WTC11 (cell line): ENCODE measurements at regions not wholly inside any gene's neighbourhood (a gene's known extent, or its start where the extent isn't known, plus 50 kb on each side); places are given as distances from the start of the nearest gene placed in this dataset.

Source experiments
- ATAC-seq: fragments of 200-7000 bp; cut with Tn5 transposase; 2 replicates; pipeline ENCODE4 v1.10.0; 2021; ENCODE audit warnings: mild to moderate bottlenecking, moderate library complexity
- CTCF ChIA-PET: fragments of 300-600 bp; sonication (Branson Sonifier 250); formaldehyde crosslinking; loops from one replicate; lab custom pipeline; 2021; ENCODE audit warnings: antibody characterized with exemption; lab: Charles Lee
- POLR2A ChIA-PET: fragments of 350-600 bp; sonication (Branson Sonifier 250); formaldehyde crosslinking; loops from one replicate; lab custom pipeline; 2021; ENCODE audit warnings: antibody characterized with exemption; lab: Charles Lee
- DNase-seq: peaks from one replicate; pipeline ENCODE4 v3.0.0; 2021; ENCODE audit warnings: low spot score
- H3K27ac Mint-ChIP-seq: 2 replicates; pipeline ENCODE4 v1.8.0; 2021; ENCODE audit warnings: mixed read lengths
- H3K27me3 Mint-ChIP-seq: 2 replicates; pipeline ENCODE4 v1.8.0; 2021; ENCODE audit warnings: low read depth, mild to moderate bottlenecking, moderate library complexity, mixed read lengths
- H3K36me3 Mint-ChIP-seq: 2 replicates; pipeline ENCODE4 v1.8.0; 2021; ENCODE audit warnings: mixed read lengths
- H3K4me1 Mint-ChIP-seq: 2 replicates; pipeline ENCODE4 v1.8.0; 2022; ENCODE audit warnings: mixed read lengths
- H3K4me3 Mint-ChIP-seq: 2 replicates; pipeline ENCODE4 v1.8.0; 2021; ENCODE audit warnings: mild to moderate bottlenecking, moderate library complexity, mixed read lengths
- H3K9me3 Mint-ChIP-seq: 2 replicates; pipeline ENCODE4 v1.8.0; 2021; ENCODE audit warnings: mixed read lengths
- ATF1 ChIP-seq: sonication (generic); formaldehyde crosslinking; IDR thresholded peaks from 2 replicates; pipeline ENCODE4 v1.8.1; 2023; ENCODE audit warnings: mild to moderate bottlenecking, moderate library complexity, missing genetic modification reagents
- ESRRA ChIP-seq: sonication (generic); formaldehyde crosslinking; IDR thresholded peaks from 2 replicates; pipeline ENCODE4 v1.8.1; 2022; ENCODE audit warnings: mild to moderate bottlenecking, missing genetic modification reagents, borderline replicate concordance
- ETV6 ChIP-seq: sonication (generic); formaldehyde crosslinking; IDR thresholded peaks from 2 replicates; pipeline ENCODE4 v1.8.1; 2022; ENCODE audit warnings: mild to moderate bottlenecking, missing genetic modification reagents
- FOXK1 ChIP-seq: sonication (generic); formaldehyde crosslinking; IDR thresholded peaks from 2 replicates; pipeline ENCODE4 v1.8.0; 2022; ENCODE audit warnings: mild to moderate bottlenecking, moderate library complexity, missing genetic modification reagents
- GRHL2 ChIP-seq: fragments of 250-450 bp; sonication (Bioruptor Pico); IDR thresholded peaks from 2 replicates; pipeline ENCODE4 v1.8.0; 2022; ENCODE audit warnings: mild to moderate bottlenecking, moderate library complexity; ENCODE audit not compliant: insufficient replicate concordance, severe bottlenecking
- GTF2I ChIP-seq: fragments of 250-450 bp; sonication (Bioruptor Pico); conservative IDR thresholded peaks from 2 replicates; pipeline ENCODE4 v1.4.0; 2021; ENCODE audit warnings: mild to moderate bottlenecking
- NR1H2 ChIP-seq: sonication (generic); formaldehyde crosslinking; IDR thresholded peaks from 2 replicates; pipeline ENCODE4 v1.9.0; 2021; ENCODE audit warnings: mild to moderate bottlenecking, moderate library complexity, missing genetic modification reagents
- NR3C1 ChIP-seq: sonication (generic); formaldehyde crosslinking; conservative IDR thresholded peaks from 2 replicates; pipeline ENCODE4 v1.8.1; 2023; ENCODE audit warnings: low read depth, mild to moderate bottlenecking, missing genetic modification reagents
- SMAD3 ChIP-seq: sonication (generic); formaldehyde crosslinking; IDR thresholded peaks from 2 replicates; pipeline ENCODE4 v1.8.0; 2022; ENCODE audit warnings: missing genetic modification reagents, mild to moderate bottlenecking, borderline replicate concordance
- ZBTB21 ChIP-seq: sonication (generic); formaldehyde crosslinking; IDR thresholded peaks from 2 replicates; pipeline ENCODE4 v1.8.1; 2023; ENCODE audit warnings: mild to moderate bottlenecking, missing genetic modification reagents, borderline replicate concordance
- ZNF219 ChIP-seq: sonication (generic); formaldehyde crosslinking; IDR thresholded peaks from 2 replicates; pipeline ENCODE4 v1.8.0; 2023; ENCODE audit warnings: missing genetic modification reagents, mild to moderate bottlenecking, borderline replicate concordance
- ZNF263 ChIP-seq: sonication (generic); formaldehyde crosslinking; IDR thresholded peaks from 2 replicates; pipeline ENCODE4 v1.8.1; 2022; ENCODE audit warnings: low read depth, mild to moderate bottlenecking, moderate library complexity, missing genetic modification reagents
- ZNF416 ChIP-seq: fragments of 250-450 bp; sonication (Bioruptor Pico); IDR thresholded peaks from 2 replicates; pipeline ENCODE4 v1.9.0; 2021; ENCODE audit warnings: mild to moderate bottlenecking, inconsistent platforms
- TF ChIP-seq, protein P1 (sequence below): sonication (generic); formaldehyde crosslinking; IDR thresholded peaks from 2 replicates; pipeline ENCODE4 v1.8.1; 2022; ENCODE audit warnings: low read depth, mild to moderate bottlenecking, moderate library complexity, missing genetic modification reagents, borderline replicate concordance
- TF ChIP-seq, protein P2 (sequence below): sonication (generic); formaldehyde crosslinking; IDR thresholded peaks from 2 replicates; pipeline ENCODE4 v1.8.1; 2022; ENCODE audit warnings: missing genetic modification reagents, borderline replicate concordance
- TF ChIP-seq, protein P3 (sequence below): sonication (generic); formaldehyde crosslinking; IDR thresholded peaks from 2 replicates; pipeline ENCODE4 v1.8.1; 2023; ENCODE audit warnings: mild to moderate bottlenecking, moderate library complexity, missing genetic modification reagents
- TF ChIP-seq, protein P4 (sequence below): sonication (generic); formaldehyde crosslinking; IDR thresholded peaks from 2 replicates; pipeline ENCODE4 v1.8.0; 2022; ENCODE audit warnings: mild to moderate bottlenecking, missing genetic modification reagents
- TF ChIP-seq, protein P5 (sequence below): sonication (generic); formaldehyde crosslinking; IDR thresholded peaks from 2 replicates; pipeline ENCODE4 v1.8.1; 2022; ENCODE audit warnings: mild to moderate bottlenecking, moderate library complexity, missing genetic modification reagents
- TF ChIP-seq, protein P6 (sequence below): sonication (generic); formaldehyde crosslinking; IDR thresholded peaks from 2 replicates; pipeline ENCODE4 v1.8.1; 2023; ENCODE audit warnings: mild to moderate bottlenecking, missing genetic modification reagents

DNA sequence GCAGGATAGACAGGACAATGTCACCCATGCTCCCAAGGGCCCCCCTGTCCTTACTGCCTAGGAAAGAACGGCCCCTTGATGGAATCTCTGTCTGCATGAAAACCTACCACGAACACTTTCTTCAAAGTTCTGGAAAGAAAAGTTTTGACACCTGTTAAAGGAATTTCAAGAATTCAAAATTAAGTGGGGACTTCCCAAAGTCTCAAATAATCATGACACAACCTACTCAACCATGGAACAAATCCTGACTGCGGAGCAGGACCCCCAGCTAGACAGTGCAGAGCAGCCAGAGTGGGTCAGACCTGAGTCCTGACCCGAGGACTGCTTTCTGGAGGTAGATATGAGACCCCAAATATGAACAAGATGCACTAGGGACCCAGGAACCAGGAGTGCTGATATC, 245.3 kb upstream of the NSMCE3 start:
- TF ChIP-seq ATF1 (no peak), FOXK1 (CRISPR knock-in tag) (no peak), ESRRA (CRISPR knock-in tag) (no peak), ZNF416 (CRISPR knock-in tag) (no peak), ZNF219 (CRISPR knock-in tag) (no peak), NR1H2 (CRISPR knock-in tag) (no peak), GTF2I (CRISPR knock-in tag) (no peak), ZBTB21 (no peak), SMAD3 (CRISPR knock-in tag) (no peak), ZNF263 (CRISPR knock-in tag) (no peak), ETV6 (CRISPR knock-in tag) (no peak), GRHL2 (no peak), NR3C1 (CRISPR knock-in tag) (no peak)
- TF ChIP-seq, protein P1, sequence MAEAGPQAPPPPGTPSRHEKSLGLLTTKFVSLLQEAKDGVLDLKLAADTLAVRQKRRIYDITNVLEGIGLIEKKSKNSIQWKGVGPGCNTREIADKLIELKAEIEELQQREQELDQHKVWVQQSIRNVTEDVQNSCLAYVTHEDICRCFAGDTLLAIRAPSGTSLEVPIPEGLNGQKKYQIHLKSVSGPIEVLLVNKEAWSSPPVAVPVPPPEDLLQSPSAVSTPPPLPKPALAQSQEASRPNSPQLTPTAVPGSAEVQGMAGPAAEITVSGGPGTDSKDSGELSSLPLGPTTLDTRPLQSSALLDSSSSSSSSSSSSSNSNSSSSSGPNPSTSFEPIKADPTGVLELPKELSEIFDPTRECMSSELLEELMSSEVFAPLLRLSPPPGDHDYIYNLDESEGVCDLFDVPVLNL (CRISPR knock-in tag), result no peak
- TF ChIP-seq, protein P2, sequence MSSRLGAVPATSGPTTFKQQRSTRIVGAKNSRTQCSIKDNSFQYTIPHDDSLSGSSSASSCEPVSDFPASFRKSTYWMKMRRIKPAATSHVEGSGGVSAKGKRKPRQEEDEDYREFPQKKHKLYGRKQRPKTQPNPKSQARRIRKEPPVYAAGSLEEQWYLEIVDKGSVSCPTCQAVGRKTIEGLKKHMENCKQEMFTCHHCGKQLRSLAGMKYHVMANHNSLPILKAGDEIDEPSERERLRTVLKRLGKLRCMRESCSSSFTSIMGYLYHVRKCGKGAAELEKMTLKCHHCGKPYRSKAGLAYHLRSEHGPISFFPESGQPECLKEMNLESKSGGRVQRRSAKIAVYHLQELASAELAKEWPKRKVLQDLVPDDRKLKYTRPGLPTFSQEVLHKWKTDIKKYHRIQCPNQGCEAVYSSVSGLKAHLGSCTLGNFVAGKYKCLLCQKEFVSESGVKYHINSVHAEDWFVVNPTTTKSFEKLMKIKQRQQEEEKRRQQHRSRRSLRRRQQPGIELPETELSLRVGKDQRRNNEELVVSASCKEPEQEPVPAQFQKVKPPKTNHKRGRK (CRISPR knock-in tag), result no peak
- TF ChIP-seq, protein P3, sequence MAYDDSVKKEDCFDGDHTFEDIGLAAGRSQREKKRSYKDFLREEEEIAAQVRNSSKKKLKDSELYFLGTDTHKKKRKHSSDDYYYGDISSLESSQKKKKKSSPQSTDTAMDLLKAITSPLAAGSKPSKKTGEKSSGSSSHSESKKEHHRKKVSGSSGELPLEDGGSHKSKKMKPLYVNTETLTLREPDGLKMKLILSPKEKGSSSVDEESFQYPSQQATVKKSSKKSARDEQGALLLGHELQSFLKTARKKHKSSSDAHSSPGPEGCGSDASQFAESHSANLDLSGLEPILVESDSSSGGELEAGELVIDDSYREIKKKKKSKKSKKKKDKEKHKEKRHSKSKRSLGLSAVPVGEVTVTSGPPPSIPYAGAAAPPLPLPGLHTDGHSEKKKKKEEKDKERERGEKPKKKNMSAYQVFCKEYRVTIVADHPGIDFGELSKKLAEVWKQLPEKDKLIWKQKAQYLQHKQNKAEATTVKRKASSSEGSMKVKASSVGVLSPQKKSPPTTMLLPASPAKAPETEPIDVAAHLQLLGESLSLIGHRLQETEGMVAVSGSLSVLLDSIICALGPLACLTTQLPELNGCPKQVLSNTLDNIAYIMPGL (CRISPR knock-in tag), result no peak
- TF ChIP-seq, protein P4, sequence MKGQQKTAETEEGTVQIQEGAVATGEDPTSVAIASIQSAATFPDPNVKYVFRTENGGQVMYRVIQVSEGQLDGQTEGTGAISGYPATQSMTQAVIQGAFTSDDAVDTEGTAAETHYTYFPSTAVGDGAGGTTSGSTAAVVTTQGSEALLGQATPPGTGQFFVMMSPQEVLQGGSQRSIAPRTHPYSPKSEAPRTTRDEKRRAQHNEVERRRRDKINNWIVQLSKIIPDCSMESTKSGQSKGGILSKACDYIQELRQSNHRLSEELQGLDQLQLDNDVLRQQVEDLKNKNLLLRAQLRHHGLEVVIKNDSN (CRISPR knock-in tag), result no peak
- TF ChIP-seq, protein P5, sequence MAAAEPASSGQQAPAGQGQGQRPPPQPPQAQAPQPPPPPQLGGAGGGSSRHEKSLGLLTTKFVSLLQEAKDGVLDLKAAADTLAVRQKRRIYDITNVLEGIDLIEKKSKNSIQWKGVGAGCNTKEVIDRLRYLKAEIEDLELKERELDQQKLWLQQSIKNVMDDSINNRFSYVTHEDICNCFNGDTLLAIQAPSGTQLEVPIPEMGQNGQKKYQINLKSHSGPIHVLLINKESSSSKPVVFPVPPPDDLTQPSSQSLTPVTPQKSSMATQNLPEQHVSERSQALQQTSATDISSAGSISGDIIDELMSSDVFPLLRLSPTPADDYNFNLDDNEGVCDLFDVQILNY (CRISPR knock-in tag), result no peak
- TF ChIP-seq, protein P6, sequence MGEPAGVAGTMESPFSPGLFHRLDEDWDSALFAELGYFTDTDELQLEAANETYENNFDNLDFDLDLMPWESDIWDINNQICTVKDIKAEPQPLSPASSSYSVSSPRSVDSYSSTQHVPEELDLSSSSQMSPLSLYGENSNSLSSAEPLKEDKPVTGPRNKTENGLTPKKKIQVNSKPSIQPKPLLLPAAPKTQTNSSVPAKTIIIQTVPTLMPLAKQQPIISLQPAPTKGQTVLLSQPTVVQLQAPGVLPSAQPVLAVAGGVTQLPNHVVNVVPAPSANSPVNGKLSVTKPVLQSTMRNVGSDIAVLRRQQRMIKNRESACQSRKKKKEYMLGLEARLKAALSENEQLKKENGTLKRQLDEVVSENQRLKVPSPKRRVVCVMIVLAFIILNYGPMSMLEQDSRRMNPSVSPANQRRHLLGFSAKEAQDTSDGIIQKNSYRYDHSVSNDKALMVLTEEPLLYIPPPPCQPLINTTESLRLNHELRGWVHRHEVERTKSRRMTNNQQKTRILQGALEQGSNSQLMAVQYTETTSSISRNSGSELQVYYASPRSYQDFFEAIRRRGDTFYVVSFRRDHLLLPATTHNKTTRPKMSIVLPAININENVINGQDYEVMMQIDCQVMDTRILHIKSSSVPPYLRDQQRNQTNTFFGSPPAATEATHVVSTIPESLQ (CRISPR knock-in tag), result no peak
- peaks cover 6% of the 10 kb centered on the region; the same call in 1 of the 2 replicates for H3K4me1 Mint-ChIP-seq
- H3K36me3 Mint-ChIP-seq, result peaks cover 21% of the 10 kb centered on the region
- H3K4me3 Mint-ChIP-seq, result no peak overlapping the region
- H3K27ac Mint-ChIP-seq, result no peak overlapping the region
- ChIA-PET POLR2A (no interaction called here), CTCF (no interaction called here)
- no peak for DNase-seq
- no peak for ATAC-seq
- H3K9me3 Mint-ChIP-seq, result peaks cover 30% of the 10 kb centered on the region
- no peaks in the 10 kb centered on the region for H3K27me3 Mint-ChIP-seq
